Endothelial cell of umbilical vein (primary cell): ENCODE measurements at regions not wholly inside any gene's neighbourhood (a gene's known extent, or its start where the extent isn't known, plus 50 kb on each side); places are given as distances from the start of the nearest gene placed in this dataset.

ENCODE experiments used
- EZH2 ChIP-seq: IDR thresholded peaks from 2 replicates; pipeline ENCODE4 v1.6.1; 2012; ENCODE audit warnings: borderline replicate concordance, low read depth, mild to moderate bottlenecking, moderate library complexity, low read length, inconsistent platforms; ENCODE audit not compliant: severe bottlenecking
- POLR2AphosphoS5 ChIP-seq: IDR thresholded peaks from 2 replicates; pipeline ENCODE4 v1.6.1; 2012; ENCODE audit warnings: low read depth, mild to moderate bottlenecking, control low read depth, low read length, moderate library complexity; ENCODE audit not compliant: insufficient read depth
- TF ChIP-seq, protein P1 (sequence below), 2 donors: IDR thresholded peaks; 1 replicate in 1 of 2; 2 replicates in 1 of 2; pipeline ENCODE4 v1.5.1; 2011; ENCODE audit warnings: low read length in 2 of 2, mild to moderate bottlenecking in 2 of 2, moderate library complexity in 2 of 2, control low read depth in 1 of 2, inconsistent platforms in 1 of 2, low read depth in 1 of 2; ENCODE audit not compliant: insufficient read depth in 1 of 2; ENCODE audit errors: extremely low read depth in 1 of 2

DNA sequence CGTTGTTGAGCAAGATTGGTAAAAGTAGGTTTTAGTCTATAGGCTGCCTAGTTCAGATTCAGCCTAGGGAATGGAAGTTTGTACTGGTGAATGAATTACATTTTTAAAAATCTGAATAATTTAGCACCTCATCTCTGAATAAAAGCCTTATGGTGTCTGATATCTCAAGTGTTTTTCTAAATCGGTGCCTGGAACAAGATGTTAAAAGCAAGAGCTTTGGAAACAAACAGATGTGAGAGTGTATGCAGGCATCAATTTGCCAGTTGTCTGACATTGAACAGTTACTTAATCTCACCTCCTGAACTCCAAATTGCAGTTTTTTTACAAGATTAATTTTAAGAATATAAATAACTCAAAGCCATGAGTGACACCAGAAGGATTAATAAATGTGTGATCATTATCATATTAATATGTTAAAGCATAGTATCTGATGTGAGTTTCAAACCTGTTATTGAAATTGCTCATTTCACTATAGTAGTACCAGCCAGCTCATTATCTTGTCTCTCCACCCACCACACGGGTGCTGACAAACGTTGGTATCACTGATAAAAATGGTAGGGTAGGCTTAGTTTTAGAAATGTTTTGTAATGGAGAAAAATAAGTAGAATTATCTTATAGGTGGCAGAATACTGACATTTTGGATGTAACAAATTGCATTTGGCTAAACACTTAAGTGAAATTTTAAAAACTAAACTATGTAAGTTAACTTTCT lies 157.3 kb downstream of the FAM83B start:
- TF ChIP-seq POLR2AphosphoS5 (no peak), EZH2 (no peak)
- TF ChIP-seq, protein P1, sequence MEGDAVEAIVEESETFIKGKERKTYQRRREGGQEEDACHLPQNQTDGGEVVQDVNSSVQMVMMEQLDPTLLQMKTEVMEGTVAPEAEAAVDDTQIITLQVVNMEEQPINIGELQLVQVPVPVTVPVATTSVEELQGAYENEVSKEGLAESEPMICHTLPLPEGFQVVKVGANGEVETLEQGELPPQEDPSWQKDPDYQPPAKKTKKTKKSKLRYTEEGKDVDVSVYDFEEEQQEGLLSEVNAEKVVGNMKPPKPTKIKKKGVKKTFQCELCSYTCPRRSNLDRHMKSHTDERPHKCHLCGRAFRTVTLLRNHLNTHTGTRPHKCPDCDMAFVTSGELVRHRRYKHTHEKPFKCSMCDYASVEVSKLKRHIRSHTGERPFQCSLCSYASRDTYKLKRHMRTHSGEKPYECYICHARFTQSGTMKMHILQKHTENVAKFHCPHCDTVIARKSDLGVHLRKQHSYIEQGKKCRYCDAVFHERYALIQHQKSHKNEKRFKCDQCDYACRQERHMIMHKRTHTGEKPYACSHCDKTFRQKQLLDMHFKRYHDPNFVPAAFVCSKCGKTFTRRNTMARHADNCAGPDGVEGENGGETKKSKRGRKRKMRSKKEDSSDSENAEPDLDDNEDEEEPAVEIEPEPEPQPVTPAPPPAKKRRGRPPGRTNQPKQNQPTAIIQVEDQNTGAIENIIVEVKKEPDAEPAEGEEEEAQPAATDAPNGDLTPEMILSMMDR (IDR thresholded peaks at IDR 0.05; ENCODE audit: extremely low read depth in 1 of 2, insufficient read depth in 1 of 2, low read depth in 1 of 2, low read length in 2 of 2): no peak
